ENCODE measurements at regions not wholly inside any gene's neighbourhood (a gene's known extent, or its start where the extent isn't known, plus 50 kb on each side); places are given as distances from the start of the nearest gene placed in this dataset.

DNA sequence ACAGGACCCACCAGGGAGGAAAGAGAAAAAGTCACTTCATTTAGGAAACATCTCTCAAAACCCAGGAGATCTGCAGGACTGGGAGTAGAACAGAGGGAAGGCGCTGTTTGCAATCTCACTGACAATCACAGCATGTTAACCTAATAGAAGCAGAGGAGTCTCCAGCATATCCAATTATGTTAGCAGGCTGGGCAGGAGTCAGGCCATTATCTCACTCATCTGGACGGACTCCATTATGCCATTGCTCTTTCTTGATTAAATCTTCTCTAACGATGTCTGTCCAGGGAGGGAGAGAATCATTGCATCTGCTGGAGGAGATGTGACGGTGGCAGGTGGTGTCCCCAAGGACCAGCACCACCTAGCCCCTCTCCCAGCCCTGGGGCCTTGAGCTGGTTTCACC lies 203.8 kb upstream of the SFSWAP start:
- no peak for TF ChIP-seq POLR2A (IDR thresholded peaks at IDR 0.05)
- TF ChIP-seq, protein P1, sequence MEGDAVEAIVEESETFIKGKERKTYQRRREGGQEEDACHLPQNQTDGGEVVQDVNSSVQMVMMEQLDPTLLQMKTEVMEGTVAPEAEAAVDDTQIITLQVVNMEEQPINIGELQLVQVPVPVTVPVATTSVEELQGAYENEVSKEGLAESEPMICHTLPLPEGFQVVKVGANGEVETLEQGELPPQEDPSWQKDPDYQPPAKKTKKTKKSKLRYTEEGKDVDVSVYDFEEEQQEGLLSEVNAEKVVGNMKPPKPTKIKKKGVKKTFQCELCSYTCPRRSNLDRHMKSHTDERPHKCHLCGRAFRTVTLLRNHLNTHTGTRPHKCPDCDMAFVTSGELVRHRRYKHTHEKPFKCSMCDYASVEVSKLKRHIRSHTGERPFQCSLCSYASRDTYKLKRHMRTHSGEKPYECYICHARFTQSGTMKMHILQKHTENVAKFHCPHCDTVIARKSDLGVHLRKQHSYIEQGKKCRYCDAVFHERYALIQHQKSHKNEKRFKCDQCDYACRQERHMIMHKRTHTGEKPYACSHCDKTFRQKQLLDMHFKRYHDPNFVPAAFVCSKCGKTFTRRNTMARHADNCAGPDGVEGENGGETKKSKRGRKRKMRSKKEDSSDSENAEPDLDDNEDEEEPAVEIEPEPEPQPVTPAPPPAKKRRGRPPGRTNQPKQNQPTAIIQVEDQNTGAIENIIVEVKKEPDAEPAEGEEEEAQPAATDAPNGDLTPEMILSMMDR (IDR thresholded peaks at IDR 0.05), result no peak

Measured in lower leg skin (tissue), 3 donors.